Naive thymus-derived CD4-positive, alpha-beta T cell (primary cell): ENCODE measurements at regions not wholly inside any gene's neighbourhood (a gene's known extent, or its start where the extent isn't known, plus 50 kb on each side); places are given as distances from the start of the nearest gene placed in this dataset.

ENCODE experiments used
- ATAC-seq: fragments of 150-1000 bp; cut with Tn5 transposase; 2 replicates; pipeline ENCODE4 v1.10.0; 2021; ENCODE audit warnings: mild to moderate bottlenecking, moderate library complexity
- CTCF ChIA-PET: fragments of 350-600 bp; sonication (Branson Sonifier 250); formaldehyde crosslinking; loops from one replicate; lab custom pipeline; 2021; ENCODE audit warnings: antibody characterized with exemption; lab: Charles Lee
- POLR2A ChIA-PET: fragments of 350-600 bp; sonication (Branson Sonifier 250); formaldehyde crosslinking; loops from one replicate; lab custom pipeline; 2021; ENCODE audit warnings: antibody characterized with exemption, inconsistent platforms; lab: Charles Lee
- DNase-seq, 9 donors: peaks; one replicate each; pipeline versions ENCODE4 v3.0.0 to v3.0.0-alpha.2; 2020 to 2022; ENCODE audit warnings: mixed read lengths in 1 of 9
- H3K27ac ChIP-seq: one replicate; pipeline ENCODE4 v1.7.0; 2013; ENCODE audit warnings: mild to moderate bottlenecking, low read depth, low read length, moderate library complexity
- H3K27me3 ChIP-seq, 2 donors: one replicate each; pipeline ENCODE4 v1.7.0; 2013; ENCODE audit warnings: low read length in 2 of 2, mild to moderate bottlenecking in 2 of 2, moderate library complexity in 2 of 2; ENCODE audit not compliant: control insufficient read depth in 2 of 2, insufficient read depth in 2 of 2
- H3K36me3 ChIP-seq, 3 experiments: 1 replicate in 2 of 3; 2 replicates in 1 of 3; pipeline ENCODE4 v1.7.0; 2013; ENCODE audit warnings: low read length in 3 of 3, mild to moderate bottlenecking in 3 of 3, moderate library complexity in 1 of 3; ENCODE audit not compliant: insufficient read depth in 3 of 3, control insufficient read depth in 2 of 3
- H3K4me1 ChIP-seq, 2 donors: one replicate each; pipeline ENCODE4 v1.7.0; 2013; ENCODE audit warnings: low read length in 2 of 2, mild to moderate bottlenecking in 2 of 2, moderate library complexity in 1 of 2; ENCODE audit not compliant: control insufficient read depth in 2 of 2, insufficient read depth in 2 of 2
- H3K4me3 ChIP-seq: 2 replicates; pipeline ENCODE4 v1.7.0; 2013; ENCODE audit warnings: mild to moderate bottlenecking, low read length
- H3K9me3 ChIP-seq, 3 experiments: 1 replicate in 2 of 3; 2 replicates in 1 of 3; pipeline ENCODE4 v1.7.0; 2013; ENCODE audit warnings: low read length in 3 of 3; ENCODE audit not compliant: control insufficient read depth in 2 of 3
- H3K27ac Mint-ChIP-seq, 9 donors: one replicate each; pipeline ENCODE4 v1.8.0; 2020 to 2022; ENCODE audit warnings: mixed read lengths in 9 of 9, mild to moderate bottlenecking in 8 of 9, moderate library complexity in 5 of 9, inconsistent platforms in 2 of 9
- H3K27me3 Mint-ChIP-seq, 5 donors: one replicate each; pipeline ENCODE4 v1.8.0; 2021 to 2022; ENCODE audit warnings: mixed read lengths in 5 of 5, mild to moderate bottlenecking in 1 of 5
- H3K36me3 Mint-ChIP-seq, 5 donors: one replicate each; pipeline ENCODE4 v1.8.0; 2020 to 2022; ENCODE audit warnings: mixed read lengths in 5 of 5, mild to moderate bottlenecking in 3 of 5, inconsistent platforms in 1 of 5
- H3K4me1 Mint-ChIP-seq, 7 donors: one replicate each; pipeline ENCODE4 v1.8.0; 2020 to 2022; ENCODE audit warnings: mixed read lengths in 7 of 7, mild to moderate bottlenecking in 3 of 7, inconsistent platforms in 1 of 7
- H3K4me3 Mint-ChIP-seq, 10 donors: one replicate each; pipeline ENCODE4 v1.8.0; 2020 to 2022; ENCODE audit warnings: mild to moderate bottlenecking in 10 of 10, mixed read lengths in 10 of 10, moderate library complexity in 6 of 10, inconsistent platforms in 2 of 10
- H3K9me3 Mint-ChIP-seq, 11 donors: one replicate each; pipeline ENCODE4 v1.8.0; 2020 to 2022; ENCODE audit warnings: mixed read lengths in 11 of 11, mild to moderate bottlenecking in 4 of 11, inconsistent platforms in 1 of 11, moderate library complexity in 1 of 11
- intact Hi-C, 2 donors: fragments of 100-400 bp; cut with micrococcal nuclease; formaldehyde crosslinking; loops; one replicate each; pipeline ENCODE4 v1.15.1; 2023

DNA sequence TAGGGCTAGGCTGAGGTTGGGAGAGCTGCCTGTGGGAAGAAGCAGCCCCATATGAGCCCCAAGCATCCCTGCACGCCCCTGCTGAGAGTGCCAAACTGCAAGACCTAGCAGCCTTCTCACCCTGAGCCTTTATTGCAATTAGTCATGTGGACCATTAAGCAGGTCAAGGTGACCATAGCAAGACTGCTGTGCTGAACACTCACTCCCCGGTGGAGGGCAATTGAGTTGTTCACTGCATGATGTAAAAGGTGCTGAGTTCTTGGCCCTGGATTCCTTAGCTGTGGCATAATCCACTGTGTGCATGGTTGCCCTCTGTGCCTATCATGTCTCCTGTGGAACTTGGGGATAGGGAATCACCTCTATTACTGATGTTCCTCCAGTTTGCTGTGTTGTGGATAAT is 131.1 kb downstream of the FOXD1 start:
- Mint-ChIP-seq H3K27ac (no peak overlapping the region), H3K36me3 (peaks cover 0 to 7% (median 0%) of the 10 kb centered on the region in 5 donors), H3K4me3 (no peak overlapping the region), H3K4me1 (peaks cover 0 to 5% (median under 1%) of the 10 kb centered on the region in 7 donors), H3K27me3 (peaks cover 47 to 81% (median 74%) of the 10 kb centered on the region in 5 donors), H3K9me3 (peaks cover 0 to 4% (median 0%) of the 10 kb centered on the region in 11 donors)
- ATAC-seq (no peak), DNase-seq (no peak)
- no peak overlapping the region for H3K4me3 ChIP-seq
- no peaks in the 10 kb centered on the region for H3K9me3 ChIP-seq
- intact Hi-C loops = no loop called here
- H3K4me1 ChIP-seq = peaks cover 0 to 3% of the 10 kb centered on the region in 2 donors
- H3K27ac ChIP-seq = no peak overlapping the region
- H3K27me3 ChIP-seq = peaks cover 8 to 11% of the 10 kb centered on the region in 2 donors
- ChIA-PET CTCF (no interaction called here), POLR2A (no interaction called here)
- no peaks in the 10 kb centered on the region for H3K36me3 ChIP-seq

DNA sequence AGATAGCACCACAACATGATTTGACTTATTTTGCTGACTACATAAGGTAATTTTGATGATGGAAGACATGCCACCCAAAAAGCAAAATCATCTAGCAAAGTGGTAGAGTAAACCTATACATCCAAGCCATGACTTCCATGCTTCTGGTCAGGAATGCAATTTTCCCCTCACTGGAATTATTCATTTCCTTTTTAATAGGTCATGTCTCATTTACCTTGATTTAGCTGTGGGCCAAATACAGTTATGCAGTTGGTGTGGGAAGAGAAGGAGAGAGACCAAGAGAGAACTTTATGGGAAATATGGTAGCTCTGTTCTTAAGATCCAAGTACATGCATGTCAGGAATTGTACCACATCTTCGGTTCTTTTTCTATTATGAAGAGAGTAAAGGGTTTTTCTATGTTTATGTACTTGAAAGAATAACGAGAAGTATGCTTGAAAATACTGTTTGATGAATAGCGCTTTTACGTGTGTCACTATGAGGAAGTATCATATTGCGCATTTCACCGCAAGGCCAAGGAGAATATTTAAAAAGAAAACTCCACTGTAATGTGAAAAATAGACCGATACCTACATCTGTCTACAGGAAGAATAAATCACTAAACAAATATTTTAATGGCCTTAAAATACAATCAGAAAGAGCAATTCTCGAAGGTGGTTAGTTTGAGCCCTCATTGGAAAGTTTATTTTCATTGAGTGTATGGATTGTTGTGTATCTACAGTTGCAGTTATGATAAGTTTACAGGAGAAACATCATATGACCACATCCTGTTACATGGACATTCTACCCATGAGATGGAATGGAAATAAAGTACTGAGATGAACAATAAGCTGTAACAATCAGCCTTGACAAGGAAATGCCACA is 134.0 kb downstream of the FOXD1 start:
- Mint-ChIP-seq H3K4me3 (no peak overlapping the region), H3K36me3 (peaks cover 0 to 7% (median 0%) of the 10 kb centered on the region in 5 donors), H3K4me1 (peaks cover 0 to 9% (median 3%) of the 10 kb centered on the region in 7 donors), H3K27me3 (peaks cover 69 to 84% (median 78%) of the 10 kb centered on the region in 5 donors), H3K9me3 (peaks cover 0 to 4% (median 0%) of the 10 kb centered on the region in 11 donors), H3K27ac (no peak overlapping the region)
- ATAC-seq (no peak), DNase-seq (no peak)
- Histone ChIP-seq H3K9me3 (no peaks in the 10 kb centered on the region), H3K36me3 (no peaks in the 10 kb centered on the region), H3K27me3 (peaks cover 8 to 18% of the 10 kb centered on the region in 2 donors), H3K27ac (no peak overlapping the region), H3K4me3 (no peak overlapping the region), H3K4me1 (peaks cover 0 to 3% of the 10 kb centered on the region in 2 donors)
- POLR2A ChIA-PET = no interaction called here
- CTCF ChIA-PET = no interaction called here
- intact Hi-C loops = loop anchor here in 1 of 2 donors (5.0 kb wide), 1 partner anchor 138 kb away; no protein-coding TSS in a partner anchor

DNA sequence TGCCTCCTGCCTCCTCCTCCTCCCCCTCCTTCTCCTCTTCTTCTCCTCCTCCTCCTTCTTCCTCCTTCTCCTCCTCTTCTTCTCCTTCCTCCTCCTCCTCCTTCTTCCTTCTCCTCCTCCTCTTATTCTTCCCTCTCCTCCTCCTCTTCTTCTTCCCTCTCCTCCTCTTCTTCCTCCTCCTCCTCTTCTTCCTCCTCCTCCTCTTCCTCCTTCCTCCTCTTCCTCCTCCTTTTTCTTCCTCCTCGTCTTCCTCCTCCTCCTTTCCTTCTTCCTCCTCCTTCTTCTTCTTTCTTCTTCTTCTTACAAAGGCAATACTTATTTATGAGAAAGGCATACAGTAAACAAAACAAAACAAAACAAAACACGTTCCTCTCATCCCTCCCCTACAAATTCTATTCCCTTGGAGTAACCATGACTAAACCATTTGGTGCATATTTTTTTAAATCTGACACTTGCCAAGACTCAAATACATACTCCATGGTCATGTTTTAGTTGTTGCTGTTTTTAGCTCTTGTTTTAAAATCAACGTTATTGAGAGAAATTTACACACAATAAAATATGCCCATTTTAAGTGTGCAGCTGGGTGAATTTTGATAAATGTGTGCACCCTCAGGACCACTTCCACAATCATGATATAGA is 135.6 kb downstream of the FOXD1 start:
- POLR2A ChIA-PET = no interaction called here
- Mint-ChIP-seq H3K4me1 (peaks cover 0 to 9% (median 3%) of the 10 kb centered on the region in 7 donors), H3K27me3 (peaks cover 69 to 81% (median 77%) of the 10 kb centered on the region in 5 donors), H3K27ac (no peak overlapping the region), H3K36me3 (peaks cover 0 to 3% (median 0%) of the 10 kb centered on the region in 5 donors), H3K9me3 (no peaks in the 10 kb centered on the region), H3K4me3 (no peak overlapping the region)
- Histone ChIP-seq H3K36me3 (no peaks in the 10 kb centered on the region), H3K9me3 (no peaks in the 10 kb centered on the region), H3K27me3 (peaks cover 8 to 18% of the 10 kb centered on the region in 2 donors), H3K4me3 (no peak overlapping the region), H3K27ac (no peak overlapping the region), H3K4me1 (peaks cover 0 to 3% of the 10 kb centered on the region in 2 donors)
- DNase-seq (no peak), ATAC-seq (no peak)
- CTCF ChIA-PET = no interaction called here
- intact Hi-C loops = loop anchor here in 1 of 2 donors (5.0 kb wide), 1 partner anchor 139 kb away; no protein-coding TSS in a partner anchor

DNA sequence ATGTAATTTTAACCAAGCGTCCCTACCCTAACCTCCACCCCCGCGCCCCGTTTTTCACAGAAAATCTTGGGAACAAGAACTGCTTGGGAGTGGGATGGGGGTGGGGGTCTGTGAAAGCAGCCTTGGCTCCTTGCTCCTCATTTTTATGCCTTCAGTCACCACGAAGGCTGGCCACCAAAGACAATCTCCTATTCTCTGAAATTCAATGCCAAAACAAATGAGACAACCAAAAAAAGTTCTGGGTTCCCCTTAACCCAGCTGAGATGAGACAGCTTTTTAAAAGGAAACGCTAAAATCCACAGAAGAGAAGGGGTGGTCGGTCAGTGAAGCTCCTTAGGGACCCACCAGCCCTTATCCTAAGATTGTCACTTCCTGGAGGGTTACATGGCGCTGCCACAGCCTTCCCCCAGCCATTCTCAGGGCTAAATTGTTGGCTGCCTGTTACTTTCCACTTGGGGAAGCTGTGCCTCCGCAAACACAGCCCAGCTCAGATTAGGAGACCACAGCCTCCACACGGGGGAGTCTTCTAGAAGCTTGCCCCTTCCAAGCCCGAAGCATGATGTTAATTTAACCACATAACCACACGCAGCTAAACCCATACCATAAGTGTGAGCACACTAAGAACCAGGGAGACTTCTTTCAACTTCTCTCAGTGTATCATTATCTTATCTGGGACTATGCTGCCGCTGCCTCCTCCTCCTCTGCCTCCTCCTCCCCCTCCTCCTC is 136.3 kb downstream of the FOXD1 start:
- no peaks in the 10 kb centered on the region for H3K9me3 Mint-ChIP-seq
- Histone ChIP-seq H3K27ac (no peak overlapping the region), H3K4me3 (no peak overlapping the region), H3K27me3 (peaks cover 8 to 18% of the 10 kb centered on the region in 2 donors), H3K4me1 (peaks cover 0 to 3% of the 10 kb centered on the region in 2 donors), H3K9me3 (no peaks in the 10 kb centered on the region), H3K36me3 (no peaks in the 10 kb centered on the region)
- peak; percentile 31 for ATAC-seq
- H3K4me1 Mint-ChIP-seq = peaks cover 0 to 9% (median 3%) of the 10 kb centered on the region in 7 donors
- peak overlapping the region in 1 of 10 donors; percentile 11 for H3K4me3 Mint-ChIP-seq
- intact Hi-C loops = loop anchor here in 1 of 2 donors (5.0 kb wide), 1 partner anchor 140 kb away; no protein-coding TSS in a partner anchor
- ChIA-PET POLR2A (no interaction called here), CTCF (no interaction called here)
- DNase-seq = peak in 3 of 9 donors; percentile 18 to 25 (median 24)
- peaks cover 0 to 3% (median 0%) of the 10 kb centered on the region in 5 donors for H3K36me3 Mint-ChIP-seq
- H3K27me3 Mint-ChIP-seq = peaks cover 76 to 84% (median 81%) of the 10 kb centered on the region in 5 donors
- no peak overlapping the region for H3K27ac Mint-ChIP-seq

DNA sequence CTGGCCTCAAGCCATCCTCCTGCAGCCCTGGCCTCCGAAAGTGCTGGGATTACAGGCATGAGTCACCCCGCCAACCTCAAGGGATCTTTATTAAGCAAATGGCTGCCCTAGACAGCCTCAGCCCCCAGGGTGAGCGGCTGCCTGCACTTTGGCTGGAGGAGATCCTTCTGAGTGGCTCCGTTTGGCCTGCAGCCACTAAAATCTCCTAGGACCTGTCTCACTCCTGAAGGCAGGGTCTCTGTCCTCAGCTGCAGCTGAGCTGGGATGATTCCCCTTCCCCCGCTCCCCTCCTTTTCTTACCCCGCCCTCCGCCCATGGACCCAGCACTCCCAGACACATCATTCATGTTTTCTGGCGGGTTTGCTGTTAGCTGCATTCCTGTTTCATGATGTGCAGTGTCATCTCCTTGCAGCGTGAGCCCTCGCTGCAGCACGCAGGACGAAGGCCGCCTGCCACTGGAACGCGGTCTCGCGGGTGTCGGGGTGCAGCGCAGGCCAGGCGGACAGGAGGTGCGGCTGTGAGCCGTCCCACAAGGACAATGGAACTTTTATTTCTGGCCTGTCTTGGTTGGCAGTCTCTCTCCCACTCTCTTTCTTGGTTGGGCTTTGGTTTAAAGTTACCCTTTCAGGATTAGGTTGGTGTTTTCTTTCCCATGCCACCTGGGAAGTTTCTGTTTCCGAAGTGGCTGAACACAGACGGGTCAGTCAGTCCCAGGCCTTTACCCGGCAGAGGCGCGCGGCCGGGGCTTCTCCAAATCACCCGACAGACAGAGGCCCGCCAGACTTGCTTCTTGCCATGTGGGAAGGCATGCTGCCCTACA is 137.1 kb downstream of the FOXD1 start:
- H3K4me3 ChIP-seq = no peak overlapping the region
- peaks cover 77 to 87% (median 80%) of the 10 kb centered on the region in 5 donors for H3K27me3 Mint-ChIP-seq
- no peak for DNase-seq
- H3K36me3 ChIP-seq = no peaks in the 10 kb centered on the region
- ChIA-PET CTCF (interaction anchor here (0.6 kb wide), 1 partner anchor 62 kb away, joined by 3 read pairs; no protein-coding TSS in a partner anchor), POLR2A (no interaction called here)
- no peak overlapping the region for H3K27ac Mint-ChIP-seq
- H3K27ac ChIP-seq = no peak overlapping the region
- ATAC-seq = no peak
- intact Hi-C loops = loop anchor here in 1 of 2 donors (5.0 kb wide), 1 partner anchor 141 kb away; no protein-coding TSS in a partner anchor
- no peaks in the 10 kb centered on the region for H3K9me3 ChIP-seq
- H3K27me3 ChIP-seq = peaks cover 8 to 18% of the 10 kb centered on the region in 2 donors
- H3K4me3 Mint-ChIP-seq = peak overlapping the region in 1 of 10 donors; percentile 11
- H3K4me1 ChIP-seq = peaks cover 0 to 3% of the 10 kb centered on the region in 2 donors
- H3K36me3 Mint-ChIP-seq = peaks cover 0 to 1% (median 0%) of the 10 kb centered on the region in 5 donors
- H3K4me1 Mint-ChIP-seq = peaks cover 0 to 9% (median 3%) of the 10 kb centered on the region in 7 donors
- H3K9me3 Mint-ChIP-seq = no peaks in the 10 kb centered on the region
